ENCODE measurements at regions not wholly inside any gene's neighbourhood (a gene's known extent, or its start where the extent isn't known, plus 50 kb on each side); places are given as distances from the start of the nearest gene placed in this dataset.

- TF ChIP-seq CTCF (conservative IDR thresholded peaks at IDR 0.05) = no peak
- no peak overlapping the region for H3K27ac ChIP-seq
Measured at GRCh38 chr4:130092187-130093015, 996.4 kb downstream of the C4orf33 start.

GRCh38 chr4:130099105-130099504 lies 1003.2 kb downstream of the C4orf33 start:
- TF ChIP-seq CTCF (conservative IDR thresholded peaks at IDR 0.05) = no peak
- H3K27ac ChIP-seq = no peak overlapping the region

GRCh38 chr4:130110189-130110588 lies 1014.2 kb downstream of the C4orf33 start:
- TF ChIP-seq CTCF (conservative IDR thresholded peaks at IDR 0.05) = no peak

GRCh38 chr4:130110770-130111169 lies 1014.8 kb downstream of the C4orf33 start:
- no peak overlapping the region for H3K27ac ChIP-seq
- no peak for TF ChIP-seq CTCF (conservative IDR thresholded peaks at IDR 0.05)

More at GRCh38 chr4:130110189-130110588, 1014.2 kb downstream of the C4orf33 start:
- no peak overlapping the region for H3K27ac ChIP-seq

GRCh38 chr4:130124066-130124465 lies 1028.1 kb downstream of the C4orf33 start:
- H3K27ac ChIP-seq = no peak overlapping the region

GRCh38 chr4:130125467-130125866 lies 1029.5 kb downstream of the C4orf33 start:
- TF ChIP-seq CTCF (conservative IDR thresholded peaks at IDR 0.05) = no peak
- no peak overlapping the region for H3K27ac ChIP-seq

More at GRCh38 chr4:130124066-130124465, 1028.1 kb downstream of the C4orf33 start:
- TF ChIP-seq CTCF (conservative IDR thresholded peaks at IDR 0.05) = no peak

GRCh38 chr4:130127297-130127696 lies 1031.3 kb downstream of the C4orf33 start:
- no peak for TF ChIP-seq CTCF (conservative IDR thresholded peaks at IDR 0.05)
- no peak overlapping the region for H3K27ac ChIP-seq

Data from VCaP (cell line).